ENCODE measurements at regions not wholly inside any gene's neighbourhood (a gene's known extent, or its start where the extent isn't known, plus 50 kb on each side); places are given as distances from the start of the nearest gene placed in this dataset.

DNA sequence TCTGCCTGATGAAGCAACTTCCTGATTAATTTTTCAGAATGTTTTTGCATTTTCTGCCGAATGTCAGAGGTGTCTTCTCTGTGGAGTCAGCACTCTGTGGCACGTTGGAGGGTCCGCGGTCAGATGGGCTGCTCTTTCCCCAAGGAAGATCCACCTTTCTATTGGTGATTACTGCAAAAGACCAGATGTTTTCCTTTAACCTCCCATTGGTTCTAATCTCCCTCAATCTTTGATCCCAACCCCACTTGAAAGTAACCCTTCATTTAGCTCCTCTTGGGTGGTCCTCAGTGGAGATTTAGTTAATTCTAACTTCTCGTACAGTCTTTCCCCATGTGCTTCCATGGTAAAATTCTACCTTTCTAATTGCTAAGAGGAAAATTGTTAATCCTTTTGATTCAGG lies 397.7 kb upstream of the DDHD1 start:
- TF ChIP-seq, protein P1, sequence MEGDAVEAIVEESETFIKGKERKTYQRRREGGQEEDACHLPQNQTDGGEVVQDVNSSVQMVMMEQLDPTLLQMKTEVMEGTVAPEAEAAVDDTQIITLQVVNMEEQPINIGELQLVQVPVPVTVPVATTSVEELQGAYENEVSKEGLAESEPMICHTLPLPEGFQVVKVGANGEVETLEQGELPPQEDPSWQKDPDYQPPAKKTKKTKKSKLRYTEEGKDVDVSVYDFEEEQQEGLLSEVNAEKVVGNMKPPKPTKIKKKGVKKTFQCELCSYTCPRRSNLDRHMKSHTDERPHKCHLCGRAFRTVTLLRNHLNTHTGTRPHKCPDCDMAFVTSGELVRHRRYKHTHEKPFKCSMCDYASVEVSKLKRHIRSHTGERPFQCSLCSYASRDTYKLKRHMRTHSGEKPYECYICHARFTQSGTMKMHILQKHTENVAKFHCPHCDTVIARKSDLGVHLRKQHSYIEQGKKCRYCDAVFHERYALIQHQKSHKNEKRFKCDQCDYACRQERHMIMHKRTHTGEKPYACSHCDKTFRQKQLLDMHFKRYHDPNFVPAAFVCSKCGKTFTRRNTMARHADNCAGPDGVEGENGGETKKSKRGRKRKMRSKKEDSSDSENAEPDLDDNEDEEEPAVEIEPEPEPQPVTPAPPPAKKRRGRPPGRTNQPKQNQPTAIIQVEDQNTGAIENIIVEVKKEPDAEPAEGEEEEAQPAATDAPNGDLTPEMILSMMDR (conservative IDR thresholded peaks at IDR 0.05): no peak
- TF ChIP-seq EZH2 (IDR thresholded peaks at IDR 0.05; ENCODE audit: low read depth): no peak
